HL-60/S4 (cell line): ENCODE measurements at regions not wholly inside any gene's neighbourhood (a gene's known extent, or its start where the extent isn't known, plus 50 kb on each side); places are given as distances from the start of the nearest gene placed in this dataset.

Experiments
- in situ Hi-C: fragments of 300-500 bp; cut with MboI; formaldehyde crosslinking; loops from 2 replicates; pipeline ENCODE4 v1.14.3; 2022; ENCODE audit warnings: low sequenced_read_pairs

GRCh38 chr14:100434911-100435438 lies 111.8 kb downstream of the SLC25A47 start:
- in situ Hi-C loops: no loop called here

- in situ Hi-C loops: no loop called here
Measured at GRCh38 chr14:100435459-100435858, 112.3 kb downstream of the SLC25A47 start.

GRCh38 chr14:100436745-100437406 lies 113.7 kb downstream of the SLC25A47 start:
- in situ Hi-C loops: no loop called here

- in situ Hi-C loops: no loop called here
Measured at GRCh38 chr14:100438271-100438670, 115.1 kb downstream of the SLC25A47 start.

- in situ Hi-C loops: no loop called here
Measured at GRCh38 chr14:100438678-100439592, 115.8 kb downstream of the SLC25A47 start.

GRCh38 chr14:100439781-100440180 lies 116.6 kb downstream of the SLC25A47 start:
- in situ Hi-C loops: no loop called here

- in situ Hi-C loops: no loop called here
Measured at GRCh38 chr14:100440207-100440631, 117.1 kb downstream of the SLC25A47 start.

GRCh38 chr14:100440758-100441203 lies 117.6 kb downstream of the SLC25A47 start:
- in situ Hi-C loops: no loop called here

- in situ Hi-C loops: no loop called here
Measured at GRCh38 chr14:100441271-100441947, 118.3 kb downstream of the SLC25A47 start.

- in situ Hi-C loops: no loop called here
Measured at GRCh38 chr14:100442036-100442435, 118.9 kb downstream of the SLC25A47 start.

GRCh38 chr14:100442498-100443490 lies 119.7 kb downstream of the SLC25A47 start:
- in situ Hi-C loops: no loop called here

GRCh38 chr14:100443603-100444002 lies 120.5 kb downstream of the SLC25A47 start:
- in situ Hi-C loops: no loop called here

GRCh38 chr14:100445436-100446088 lies 122.4 kb downstream of the SLC25A47 start:
- in situ Hi-C loops: no loop called here

- in situ Hi-C loops: no loop called here
Measured at GRCh38 chr14:100446572-100446971, 123.4 kb downstream of the SLC25A47 start.

- in situ Hi-C loops: no loop called here
Measured at GRCh38 chr14:100448376-100448775, 125.2 kb downstream of the SLC25A47 start.

- in situ Hi-C loops: no loop called here
Measured at GRCh38 chr14:100449225-100449987, 126.3 kb downstream of the SLC25A47 start.

GRCh38 chr14:100450049-100450448 lies 126.9 kb downstream of the SLC25A47 start:
- in situ Hi-C loops: no loop called here

- in situ Hi-C loops: no loop called here
Measured at GRCh38 chr14:100450736-100451135, 127.6 kb downstream of the SLC25A47 start.

- in situ Hi-C loops: no loop called here
Measured at GRCh38 chr14:100451264-100451663, 128.1 kb downstream of the SLC25A47 start.
